HepG2 (cell line): ENCODE measurements at regions not wholly inside any gene's neighbourhood (a gene's known extent, or its start where the extent isn't known, plus 50 kb on each side); places are given as distances from the start of the nearest gene placed in this dataset.

Experiments
- ATAC-seq: fragments of 200-7000 bp; cut with Tn5 transposase; 3 replicates; pipeline ENCODE4 v1.9.1; 2020; ENCODE audit warnings: mild to moderate bottlenecking, moderate library complexity
- BruUV-seq: library from RNA; stranded (reverse); fragments of 400-500 nt; replicated peaks from 2 replicates; lab custom pipeline; 2021; lab: Mats Ljungman, UMichigan
- CTCF ChIA-PET: fragments of 300-600 bp; formaldehyde crosslinking; extraction: SDS; loops from one replicate; lab custom pipeline; 2021; ENCODE audit warnings: low total read pairs, inconsistent platforms, low intra/inter-chr PET ratio; lab: Yijun Ruan, JAX
- POLR2A ChIA-PET: fragments of 350-600 bp; sonication (Branson Sonifier 250); formaldehyde crosslinking; loops from one replicate; lab custom pipeline; 2020; ENCODE audit warnings: antibody characterized with exemption, inconsistent platforms; lab: Yijun Ruan, JAX
- DNase-seq: peaks from one replicate; pipeline ENCODE4 v3.0.0-alpha.2; 2015; ENCODE audit warnings: low spot score
- FAIRE-seq: peaks from 3 replicates; lab custom pipeline; 2011; peaks lifted over from hg19 to GRCh38; lab: Jason Lieb, UNC
- H2AFZ ChIP-seq: one replicate; pipeline ENCODE4 v1.6.1; 2011; ENCODE audit warnings: low read length, inconsistent platforms
- H3K27ac ChIP-seq: fragments of 300-600 bp; 3 replicates; pipeline ENCODE4 v1.8.0; 2011; ENCODE audit warnings: mixed run types, mild to moderate bottlenecking, mixed read lengths, low read length, inconsistent platforms; ENCODE audit not compliant: insufficient read depth; ENCODE audit errors: extremely low read length
- H3K27me3 ChIP-seq, 2 experiments: fragments of 200-600 bp in 1 of 2; 2 replicates in 1 of 2; 3 replicates in 1 of 2; pipeline versions ENCODE4 v1.6.0 to v1.8.0; 2011; ENCODE audit warnings: low read length in 2 of 2, mild to moderate bottlenecking in 2 of 2, moderate library complexity in 2 of 2, inconsistent platforms in 1 of 2; ENCODE audit not compliant: insufficient read depth in 2 of 2, control insufficient read depth in 1 of 2
- H3K36me3 ChIP-seq, 2 experiments: fragments of 200-600 bp in 1 of 2; replicated peaks in 1 of 2; 2 replicates in 1 of 2; 3 replicates in 1 of 2; pipeline versions ENCODE4 v1.5.1 to v1.8.0; 2011; ENCODE audit warnings: low read length in 2 of 2, inconsistent platforms in 1 of 2; ENCODE audit not compliant: insufficient read depth in 2 of 2, control insufficient read depth in 1 of 2
- H3K4me1 ChIP-seq: 2 replicates; pipeline ENCODE4 v1.5.1; 2012; ENCODE audit warnings: low read length, inconsistent platforms; ENCODE audit not compliant: insufficient read depth
- H3K4me2 ChIP-seq: 2 replicates; pipeline ENCODE4 v1.6.0; 2011; ENCODE audit warnings: low read depth, low read length, inconsistent platforms
- H3K4me3 ChIP-seq, 3 experiments: fragments of 200-600 bp in 1 of 3; sonication (generic), shearing (Covaris generic) in 1 of 3; replicated peaks in 1 of 3; 2 replicates each; pipeline ENCODE4 v1.5.1; 2011 to 2016; ENCODE audit warnings: low read length in 3 of 3, inconsistent platforms in 2 of 3, low read depth in 2 of 3, mild to moderate bottlenecking in 2 of 3, control low read depth in 1 of 3, mixed read lengths in 1 of 3; ENCODE audit not compliant: insufficient read depth in 1 of 3
- H3K79me2 ChIP-seq: one replicate; pipeline ENCODE4 v1.6.1; 2011; ENCODE audit warnings: low read length, inconsistent platforms; ENCODE audit not compliant: insufficient read depth
- H3K9ac ChIP-seq: 2 replicates; pipeline ENCODE4 v1.6.0; 2011; ENCODE audit warnings: mild to moderate bottlenecking, low read depth, low read length, inconsistent platforms; ENCODE audit not compliant: insufficient read depth
- H3K9me3 ChIP-seq: 2 replicates; pipeline ENCODE4 v1.5.1; 2012; ENCODE audit warnings: mild to moderate bottlenecking, low read length
- H4K20me1 ChIP-seq: 2 replicates; pipeline ENCODE4 v1.6.0; 2011; ENCODE audit warnings: inconsistent platforms, mild to moderate bottlenecking, low read length, moderate library complexity; ENCODE audit not compliant: insufficient read depth
- CBX5 ChIP-seq: sonication (generic); formaldehyde crosslinking; IDR thresholded peaks from 2 replicates; pipeline ENCODE4 v1.4.0; 2020; ENCODE audit warnings: missing genetic modification reagents, borderline replicate concordance
- GPN1 ChIP-seq: sonication (generic); formaldehyde crosslinking; IDR thresholded peaks from 2 replicates; pipeline ENCODE4 v1.5.1; 2020; ENCODE audit warnings: missing genetic modification reagents, borderline replicate concordance
- NBN ChIP-seq: fragments of 450-650 bp; conservative IDR thresholded peaks from 2 replicates; pipeline ENCODE4 v1.6.1; 2017
- NFKBIZ ChIP-seq: IDR thresholded peaks from 2 replicates; pipeline ENCODE4 v1.6.1; 2018; ENCODE audit warnings: missing genetic modification reagents, missing compliant biosample characterization
- SIX4 ChIP-seq: sonication (generic); formaldehyde crosslinking; IDR thresholded peaks from 2 replicates; pipeline ENCODE4 v1.4.0; 2020; ENCODE audit warnings: missing genetic modification reagents
- U2AF2 ChIP-seq: fragments of 200-400 bp; formaldehyde crosslinking; IDR thresholded peaks from 2 replicates; pipeline ENCODE4 v1.6.1; 2017; ENCODE audit warnings: low read depth, mild to moderate bottlenecking, low read length
- ZFP1 ChIP-seq: IDR thresholded peaks from 2 replicates; pipeline ENCODE4 v1.6.1; 2016
- ZNF790 ChIP-seq: sonication (generic); formaldehyde crosslinking; IDR thresholded peaks from 2 replicates; pipeline ENCODE4 v1.8.0; 2022; ENCODE audit warnings: missing genetic modification reagents, mild to moderate bottlenecking, borderline replicate concordance
- WGBS: methylation state at CpG from one replicate; pipeline ENCODE4 v1.1.6; 2017; ENCODE audit warnings: low lambda C conversion rate; 5-methylcytosine and 5-hydroxymethylcytosine counted together
- in situ Hi-C: cut with HindIII; loops from 2 replicates; pipeline ENCODE4 v1.10.0; 2017; ENCODE audit warnings: low pct_unique_long_range_greater_than_20kb; ENCODE audit not compliant: extremely low pct_ligation_motif_present
- intact Hi-C: fragments of 100-400 bp; cut with micrococcal nuclease; formaldehyde crosslinking; loops from one replicate; pipeline ENCODE4 v1.10.0; 2022; ENCODE audit not compliant: unreplicated experiment
- TF ChIP-seq, protein P1 (sequence below): sonication (generic); formaldehyde crosslinking; IDR thresholded peaks from 2 replicates; pipeline ENCODE4 v1.4.0; 2020; ENCODE audit warnings: mild to moderate bottlenecking, missing genetic modification reagents
- TF ChIP-seq, protein P2 (sequence below): sonication (generic); formaldehyde crosslinking; IDR thresholded peaks from 2 replicates; pipeline ENCODE4 v1.8.1; 2022; ENCODE audit warnings: low read depth, mild to moderate bottlenecking, missing genetic modification reagents
- TF ChIP-seq, protein P3 (sequence below): sonication (generic); formaldehyde crosslinking; IDR thresholded peaks from 2 replicates; pipeline ENCODE4 v1.4.0; 2020; ENCODE audit warnings: low read depth, mild to moderate bottlenecking, missing genetic modification reagents
- TF ChIP-seq, protein P4 (sequence below): conservative IDR thresholded peaks from 2 replicates; pipeline ENCODE4 v1.6.1; 2018; ENCODE audit warnings: missing genetic modification reagents

DNA sequence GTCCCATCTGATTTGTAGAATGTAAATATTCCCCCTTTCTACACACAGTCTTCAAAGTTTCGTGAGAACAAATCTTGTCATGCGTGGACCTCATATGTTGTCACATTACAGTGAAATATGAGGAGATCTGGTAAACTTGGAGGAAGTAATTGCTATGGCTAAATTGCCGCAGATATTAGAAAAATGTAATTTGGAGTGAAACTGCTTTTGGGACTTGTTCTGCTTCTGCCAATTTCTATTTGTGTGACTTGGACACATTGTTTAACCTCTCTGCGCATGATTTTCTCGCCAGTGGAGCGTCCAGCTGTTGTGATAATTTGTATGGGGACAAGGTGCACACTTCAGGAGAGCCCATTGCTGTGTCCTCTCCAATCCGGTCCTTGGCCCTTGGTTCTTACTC, 693.1 kb upstream of the SLC10A2 start:
- BruUV-seq: no TSS peak
- 20% methylated on average over 7 of the region's 7 CpGs for WGBS
- no peaks in the 10 kb centered on the region for H3K27me3 ChIP-seq
- POLR2A ChIA-PET: no interaction called here
- H4K20me1 ChIP-seq: no peaks in the 10 kb centered on the region
- ATAC-seq: no peak
- no peaks in the 10 kb centered on the region for H3K4me1 ChIP-seq
- no peaks in the 10 kb centered on the region for H3K79me2 ChIP-seq
- no peak overlapping the region for H3K27ac ChIP-seq
- intact Hi-C loops: no loop called here
- FAIRE-seq: no peak
- in situ Hi-C loops: no loop called here
- H3K36me3 ChIP-seq: no peaks in the 10 kb centered on the region
- CTCF ChIA-PET: no interaction called here
- TF ChIP-seq NBN (no peak), NFKBIZ (CRISPR knock-in tag) (no peak), SIX4 (CRISPR knock-in tag) (no peak), ZFP1 (CRISPR knock-in tag) (no peak), U2AF2 (no peak), CBX5 (CRISPR knock-in tag) (no peak), ZNF790 (CRISPR knock-in tag) (no peak), GPN1 (no peak)
- TF ChIP-seq, protein P1, sequence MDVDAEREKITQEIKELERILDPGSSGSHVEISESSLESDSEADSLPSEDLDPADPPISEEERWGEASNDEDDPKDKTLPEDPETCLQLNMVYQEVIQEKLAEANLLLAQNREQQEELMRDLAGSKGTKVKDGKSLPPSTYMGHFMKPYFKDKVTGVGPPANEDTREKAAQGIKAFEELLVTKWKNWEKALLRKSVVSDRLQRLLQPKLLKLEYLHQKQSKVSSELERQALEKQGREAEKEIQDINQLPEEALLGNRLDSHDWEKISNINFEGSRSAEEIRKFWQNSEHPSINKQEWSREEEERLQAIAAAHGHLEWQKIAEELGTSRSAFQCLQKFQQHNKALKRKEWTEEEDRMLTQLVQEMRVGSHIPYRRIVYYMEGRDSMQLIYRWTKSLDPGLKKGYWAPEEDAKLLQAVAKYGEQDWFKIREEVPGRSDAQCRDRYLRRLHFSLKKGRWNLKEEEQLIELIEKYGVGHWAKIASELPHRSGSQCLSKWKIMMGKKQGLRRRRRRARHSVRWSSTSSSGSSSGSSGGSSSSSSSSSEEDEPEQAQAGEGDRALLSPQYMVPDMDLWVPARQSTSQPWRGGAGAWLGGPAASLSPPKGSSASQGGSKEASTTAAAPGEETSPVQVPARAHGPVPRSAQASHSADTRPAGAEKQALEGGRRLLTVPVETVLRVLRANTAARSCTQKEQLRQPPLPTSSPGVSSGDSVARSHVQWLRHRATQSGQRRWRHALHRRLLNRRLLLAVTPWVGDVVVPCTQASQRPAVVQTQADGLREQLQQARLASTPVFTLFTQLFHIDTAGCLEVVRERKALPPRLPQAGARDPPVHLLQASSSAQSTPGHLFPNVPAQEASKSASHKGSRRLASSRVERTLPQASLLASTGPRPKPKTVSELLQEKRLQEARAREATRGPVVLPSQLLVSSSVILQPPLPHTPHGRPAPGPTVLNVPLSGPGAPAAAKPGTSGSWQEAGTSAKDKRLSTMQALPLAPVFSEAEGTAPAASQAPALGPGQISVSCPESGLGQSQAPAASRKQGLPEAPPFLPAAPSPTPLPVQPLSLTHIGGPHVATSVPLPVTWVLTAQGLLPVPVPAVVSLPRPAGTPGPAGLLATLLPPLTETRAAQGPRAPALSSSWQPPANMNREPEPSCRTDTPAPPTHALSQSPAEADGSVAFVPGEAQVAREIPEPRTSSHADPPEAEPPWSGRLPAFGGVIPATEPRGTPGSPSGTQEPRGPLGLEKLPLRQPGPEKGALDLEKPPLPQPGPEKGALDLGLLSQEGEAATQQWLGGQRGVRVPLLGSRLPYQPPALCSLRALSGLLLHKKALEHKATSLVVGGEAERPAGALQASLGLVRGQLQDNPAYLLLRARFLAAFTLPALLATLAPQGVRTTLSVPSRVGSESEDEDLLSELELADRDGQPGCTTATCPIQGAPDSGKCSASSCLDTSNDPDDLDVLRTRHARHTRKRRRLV (CRISPR knock-in tag): no peak
- TF ChIP-seq, protein P2, sequence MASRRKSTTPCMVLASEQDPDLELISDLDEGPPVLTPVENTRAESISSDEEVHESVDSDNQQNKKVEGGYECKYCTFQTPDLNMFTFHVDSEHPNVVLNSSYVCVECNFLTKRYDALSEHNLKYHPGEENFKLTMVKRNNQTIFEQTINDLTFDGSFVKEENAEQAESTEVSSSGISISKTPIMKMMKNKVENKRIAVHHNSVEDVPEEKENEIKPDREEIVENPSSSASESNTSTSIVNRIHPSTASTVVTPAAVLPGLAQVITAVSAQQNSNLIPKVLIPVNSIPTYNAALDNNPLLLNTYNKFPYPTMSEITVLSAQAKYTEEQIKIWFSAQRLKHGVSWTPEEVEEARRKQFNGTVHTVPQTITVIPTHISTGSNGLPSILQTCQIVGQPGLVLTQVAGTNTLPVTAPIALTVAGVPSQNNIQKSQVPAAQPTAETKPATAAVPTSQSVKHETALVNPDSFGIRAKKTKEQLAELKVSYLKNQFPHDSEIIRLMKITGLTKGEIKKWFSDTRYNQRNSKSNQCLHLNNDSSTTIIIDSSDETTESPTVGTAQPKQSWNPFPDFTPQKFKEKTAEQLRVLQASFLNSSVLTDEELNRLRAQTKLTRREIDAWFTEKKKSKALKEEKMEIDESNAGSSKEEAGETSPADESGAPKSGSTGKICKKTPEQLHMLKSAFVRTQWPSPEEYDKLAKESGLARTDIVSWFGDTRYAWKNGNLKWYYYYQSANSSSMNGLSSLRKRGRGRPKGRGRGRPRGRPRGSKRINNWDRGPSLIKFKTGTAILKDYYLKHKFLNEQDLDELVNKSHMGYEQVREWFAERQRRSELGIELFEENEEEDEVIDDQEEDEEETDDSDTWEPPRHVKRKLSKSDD (CRISPR knock-in tag): no peak
- TF ChIP-seq, protein P3, sequence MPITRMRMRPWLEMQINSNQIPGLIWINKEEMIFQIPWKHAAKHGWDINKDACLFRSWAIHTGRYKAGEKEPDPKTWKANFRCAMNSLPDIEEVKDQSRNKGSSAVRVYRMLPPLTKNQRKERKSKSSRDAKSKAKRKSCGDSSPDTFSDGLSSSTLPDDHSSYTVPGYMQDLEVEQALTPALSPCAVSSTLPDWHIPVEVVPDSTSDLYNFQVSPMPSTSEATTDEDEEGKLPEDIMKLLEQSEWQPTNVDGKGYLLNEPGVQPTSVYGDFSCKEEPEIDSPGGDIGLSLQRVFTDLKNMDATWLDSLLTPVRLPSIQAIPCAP: no peak
- TF ChIP-seq, protein P4, sequence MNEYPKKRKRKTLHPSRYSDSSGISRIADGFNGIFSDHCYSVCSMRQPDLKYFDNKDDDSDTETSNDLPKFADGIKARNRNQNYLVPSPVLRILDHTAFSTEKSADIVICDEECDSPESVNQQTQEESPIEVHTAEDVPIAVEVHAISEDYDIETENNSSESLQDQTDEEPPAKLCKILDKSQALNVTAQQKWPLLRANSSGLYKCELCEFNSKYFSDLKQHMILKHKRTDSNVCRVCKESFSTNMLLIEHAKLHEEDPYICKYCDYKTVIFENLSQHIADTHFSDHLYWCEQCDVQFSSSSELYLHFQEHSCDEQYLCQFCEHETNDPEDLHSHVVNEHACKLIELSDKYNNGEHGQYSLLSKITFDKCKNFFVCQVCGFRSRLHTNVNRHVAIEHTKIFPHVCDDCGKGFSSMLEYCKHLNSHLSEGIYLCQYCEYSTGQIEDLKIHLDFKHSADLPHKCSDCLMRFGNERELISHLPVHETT: no peak
- TF ChIP-seq, all 625 proteins: peak for 0
- no peak for DNase-seq
- peaks cover 42% of the 10 kb centered on the region for H3K9me3 ChIP-seq
- no peak overlapping the region for H3K4me3 ChIP-seq
- no peak overlapping the region for H2AFZ ChIP-seq
- no peak overlapping the region for H3K4me2 ChIP-seq
- H3K9ac ChIP-seq: no peak overlapping the region
